ENCODE measurements at regions not wholly inside any gene's neighbourhood (a gene's known extent, or its start where the extent isn't known, plus 50 kb on each side); places are given as distances from the start of the nearest gene placed in this dataset.

DNA sequence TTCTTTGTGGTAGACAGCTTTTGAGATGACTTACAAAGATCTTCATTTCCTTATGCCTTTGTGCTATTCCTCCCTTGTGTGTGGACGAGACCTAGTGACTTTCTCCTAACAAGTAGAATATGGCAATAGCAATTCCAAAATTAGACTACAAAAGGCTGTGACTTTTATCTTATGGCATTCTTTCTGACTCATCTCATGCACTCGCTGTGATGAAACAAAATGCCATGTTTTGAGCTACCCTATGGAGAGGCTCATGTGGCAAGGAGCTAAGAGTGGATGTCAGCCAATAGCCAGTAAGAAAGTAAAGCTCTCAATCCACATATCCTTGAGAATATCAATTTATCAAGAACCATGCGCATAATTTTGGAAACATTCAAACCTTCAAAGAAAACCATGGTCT, 380.5 kb upstream of the SMC2 start:
- H3K27ac ChIP-seq (ENCODE audit: low read depth, low read length): no peak overlapping the region
- H3K36me3 ChIP-seq (ENCODE audit: control insufficient read depth in 1 of 2, insufficient read depth in 2 of 2, low read length in 2 of 2): no peaks in the 10 kb centered on the region
- H4K20me1 ChIP-seq (ENCODE audit: insufficient read depth): no peaks in the 10 kb centered on the region
- H3K4me1 ChIP-seq (ENCODE audit: control insufficient read depth in 1 of 2, insufficient read depth in 2 of 2, low read length in 2 of 2): no peaks in the 10 kb centered on the region
- ChIA-PET CTCF (no interaction called here), RAD21 (ENCODE audit: low non-redundant PET in 1 of 2, low total read pairs in 2 of 2, uncharacterized antibody in 2 of 2, unreplicated experiment in 2 of 2) (no interaction called here), POLR2A (no interaction called here)
- no peak overlapping the region for H3K4me3 ChIP-seq (replicated peaks in 1 of 2; ENCODE audit: low read depth in 1 of 2, low read length in 2 of 2)
- ATAC-seq (no peak), DNase-seq (ENCODE audit: low read depth, low spot score) (no peak)
- H3K9ac ChIP-seq (ENCODE audit: low read length): no peak overlapping the region
- H3K27me3 ChIP-seq (ENCODE audit: insufficient read depth, low read length): no peaks in the 10 kb centered on the region
- H3K79me2 ChIP-seq (ENCODE audit: insufficient read depth, low read length): no peaks in the 10 kb centered on the region
- H2AFZ ChIP-seq (ENCODE audit: low read depth, low read length, poor library complexity, severe bottlenecking): no peak overlapping the region
- H3K9me3 ChIP-seq (ENCODE audit: control insufficient read depth in 1 of 2, insufficient read depth in 1 of 2, low read depth in 1 of 2, low read length in 2 of 2): peaks cover 9 to 17% of the 10 kb centered on the region in 2 experiments; a peak in 2 of 4 replicates
- no TSS peak for BruUV-seq (replicated peaks)
- H3K4me2 ChIP-seq (ENCODE audit: low read length): no peak overlapping the region
- intact Hi-C loops (cut with micrococcal nuclease): no loop called here
- TF ChIP-seq SIN3A (IDR thresholded peaks at IDR 0.05; ENCODE audit: low read depth) (no peak), ZFX (IDR thresholded peaks at IDR 0.05) (no peak), EGR1 (IDR thresholded peaks at IDR 0.05; ENCODE audit: low read depth) (no peak), MAX (IDR thresholded peaks at IDR 0.05) (no peak), EZH2 (IDR thresholded peaks at IDR 0.05) (no peak), ZNF274 (IDR thresholded peaks at IDR 0.05; ENCODE audit: low read depth, low read length) (no peak), CBX3 (IDR thresholded peaks at IDR 0.05; ENCODE audit: low read depth) (no peak), CEBPB (IDR thresholded peaks at IDR 0.05; ENCODE audit: low read depth) (no peak), FOSL1 (IDR thresholded peaks at IDR 0.05; ENCODE audit: low read depth) (no peak), POLR2A (IDR thresholded peaks at IDR 0.05; ENCODE audit: borderline replicate concordance, extremely low read depth, insufficient read depth, insufficient read length) (no peak), EZH2phosphoT487 (IDR thresholded peaks at IDR 0.05; ENCODE audit: borderline replicate concordance) (no peak), YY1 (IDR thresholded peaks at IDR 0.05; ENCODE audit: extremely low read depth, insufficient replicate concordance, low read depth, low read length) (no peak), TCF7L2 (IDR thresholded peaks at IDR 0.05; ENCODE audit: borderline replicate concordance, extremely low read depth, insufficient read depth, insufficient read length) (no peak), ATF3 (IDR thresholded peaks at IDR 0.05) (no peak), JUND (IDR thresholded peaks at IDR 0.05) (no peak), SP1 (IDR thresholded peaks at IDR 0.05; ENCODE audit: low read depth) (no peak)
- TF ChIP-seq, protein P1, sequence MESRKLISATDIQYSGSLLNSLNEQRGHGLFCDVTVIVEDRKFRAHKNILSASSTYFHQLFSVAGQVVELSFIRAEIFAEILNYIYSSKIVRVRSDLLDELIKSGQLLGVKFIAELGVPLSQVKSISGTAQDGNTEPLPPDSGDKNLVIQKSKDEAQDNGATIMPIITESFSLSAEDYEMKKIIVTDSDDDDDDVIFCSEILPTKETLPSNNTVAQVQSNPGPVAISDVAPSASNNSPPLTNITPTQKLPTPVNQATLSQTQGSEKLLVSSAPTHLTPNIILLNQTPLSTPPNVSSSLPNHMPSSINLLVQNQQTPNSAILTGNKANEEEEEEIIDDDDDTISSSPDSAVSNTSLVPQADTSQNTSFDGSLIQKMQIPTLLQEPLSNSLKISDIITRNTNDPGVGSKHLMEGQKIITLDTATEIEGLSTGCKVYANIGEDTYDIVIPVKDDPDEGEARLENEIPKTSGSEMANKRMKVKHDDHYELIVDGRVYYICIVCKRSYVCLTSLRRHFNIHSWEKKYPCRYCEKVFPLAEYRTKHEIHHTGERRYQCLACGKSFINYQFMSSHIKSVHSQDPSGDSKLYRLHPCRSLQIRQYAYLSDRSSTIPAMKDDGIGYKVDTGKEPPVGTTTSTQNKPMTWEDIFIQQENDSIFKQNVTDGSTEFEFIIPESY (IDR thresholded peaks at IDR 0.05; ENCODE audit: extremely low read depth, insufficient replicate concordance, low read length): no peak
- TF ChIP-seq, protein P2, sequence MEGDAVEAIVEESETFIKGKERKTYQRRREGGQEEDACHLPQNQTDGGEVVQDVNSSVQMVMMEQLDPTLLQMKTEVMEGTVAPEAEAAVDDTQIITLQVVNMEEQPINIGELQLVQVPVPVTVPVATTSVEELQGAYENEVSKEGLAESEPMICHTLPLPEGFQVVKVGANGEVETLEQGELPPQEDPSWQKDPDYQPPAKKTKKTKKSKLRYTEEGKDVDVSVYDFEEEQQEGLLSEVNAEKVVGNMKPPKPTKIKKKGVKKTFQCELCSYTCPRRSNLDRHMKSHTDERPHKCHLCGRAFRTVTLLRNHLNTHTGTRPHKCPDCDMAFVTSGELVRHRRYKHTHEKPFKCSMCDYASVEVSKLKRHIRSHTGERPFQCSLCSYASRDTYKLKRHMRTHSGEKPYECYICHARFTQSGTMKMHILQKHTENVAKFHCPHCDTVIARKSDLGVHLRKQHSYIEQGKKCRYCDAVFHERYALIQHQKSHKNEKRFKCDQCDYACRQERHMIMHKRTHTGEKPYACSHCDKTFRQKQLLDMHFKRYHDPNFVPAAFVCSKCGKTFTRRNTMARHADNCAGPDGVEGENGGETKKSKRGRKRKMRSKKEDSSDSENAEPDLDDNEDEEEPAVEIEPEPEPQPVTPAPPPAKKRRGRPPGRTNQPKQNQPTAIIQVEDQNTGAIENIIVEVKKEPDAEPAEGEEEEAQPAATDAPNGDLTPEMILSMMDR (IDR thresholded peaks at IDR 0.05 in 2 of 3, conservative IDR thresholded peaks at IDR 0.05 in 1 of 3; ENCODE audit: borderline replicate concordance in 1 of 3, insufficient read depth in 1 of 3, low read depth in 2 of 3, low read length in 2 of 3): no peak
- H3K9me2 ChIP-seq (ENCODE audit: insufficient read depth): no peaks in the 10 kb centered on the region
